Neural cell (in vitro differentiated cells): ENCODE measurements at regions not wholly inside any gene's neighbourhood (a gene's known extent, or its start where the extent isn't known, plus 50 kb on each side); places are given as distances from the start of the nearest gene placed in this dataset.

Source experiments
- EZH2 ChIP-seq: fragments of 200-600, 300-800 bp; shearing (Covaris generic), sonication (generic); IDR thresholded peaks from 2 replicates; pipeline ENCODE4 v1.6.1; 2014; ENCODE audit warnings: antibody characterized with exemption, low read length, borderline replicate concordance, mild to moderate bottlenecking; ENCODE audit not compliant: insufficient read depth, poor library complexity, severe bottlenecking
- POLR2AphosphoS5 ChIP-seq: IDR thresholded peaks from 2 replicates; pipeline ENCODE4 v1.6.1; 2012
- SMC3 ChIP-seq: fragments of 450-650 bp; conservative IDR thresholded peaks from 2 replicates; pipeline ENCODE4 v1.6.1; 2014; ENCODE audit warnings: antibody characterized with exemption, mild to moderate bottlenecking, moderate library complexity; ENCODE audit not compliant: poor library complexity
- TF ChIP-seq, protein P1 (sequence below): fragments of 450-650 bp; IDR thresholded peaks from 2 replicates; pipeline ENCODE4 v1.5.1; 2014; ENCODE audit warnings: antibody characterized with exemption, mild to moderate bottlenecking, moderate library complexity; ENCODE audit not compliant: poor library complexity, severe bottlenecking

DNA sequence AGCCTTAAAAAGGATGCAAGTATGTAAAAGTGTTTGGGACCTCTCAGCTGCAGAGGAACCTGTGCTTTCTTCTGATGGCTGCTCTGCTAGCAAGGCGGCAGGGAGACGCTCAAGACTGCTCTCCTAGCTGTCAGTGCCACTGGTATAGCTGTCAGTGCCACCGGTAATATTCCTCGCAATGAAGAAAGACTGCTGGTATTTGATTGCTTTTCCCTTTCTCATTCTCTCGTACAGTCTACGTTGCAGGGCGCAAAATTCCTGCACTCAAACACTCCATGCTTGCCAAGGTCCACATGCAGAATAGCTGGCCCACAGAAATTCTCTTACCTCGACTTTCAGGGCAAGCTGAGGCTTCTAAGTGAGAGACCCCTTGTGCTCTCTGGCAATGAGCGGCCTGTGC is 432.6 kb upstream of the KLF6 start:
- TF ChIP-seq, protein P1, sequence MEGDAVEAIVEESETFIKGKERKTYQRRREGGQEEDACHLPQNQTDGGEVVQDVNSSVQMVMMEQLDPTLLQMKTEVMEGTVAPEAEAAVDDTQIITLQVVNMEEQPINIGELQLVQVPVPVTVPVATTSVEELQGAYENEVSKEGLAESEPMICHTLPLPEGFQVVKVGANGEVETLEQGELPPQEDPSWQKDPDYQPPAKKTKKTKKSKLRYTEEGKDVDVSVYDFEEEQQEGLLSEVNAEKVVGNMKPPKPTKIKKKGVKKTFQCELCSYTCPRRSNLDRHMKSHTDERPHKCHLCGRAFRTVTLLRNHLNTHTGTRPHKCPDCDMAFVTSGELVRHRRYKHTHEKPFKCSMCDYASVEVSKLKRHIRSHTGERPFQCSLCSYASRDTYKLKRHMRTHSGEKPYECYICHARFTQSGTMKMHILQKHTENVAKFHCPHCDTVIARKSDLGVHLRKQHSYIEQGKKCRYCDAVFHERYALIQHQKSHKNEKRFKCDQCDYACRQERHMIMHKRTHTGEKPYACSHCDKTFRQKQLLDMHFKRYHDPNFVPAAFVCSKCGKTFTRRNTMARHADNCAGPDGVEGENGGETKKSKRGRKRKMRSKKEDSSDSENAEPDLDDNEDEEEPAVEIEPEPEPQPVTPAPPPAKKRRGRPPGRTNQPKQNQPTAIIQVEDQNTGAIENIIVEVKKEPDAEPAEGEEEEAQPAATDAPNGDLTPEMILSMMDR, result no peak
- TF ChIP-seq SMC3, result no peak
- TF ChIP-seq POLR2AphosphoS5, result no peak
- no peak for TF ChIP-seq EZH2
